ENCODE measurements at regions not wholly inside any gene's neighbourhood (a gene's known extent, or its start where the extent isn't known, plus 50 kb on each side); places are given as distances from the start of the nearest gene placed in this dataset.

- TF ChIP-seq RFX5 (IDR thresholded peaks at IDR 0.05; ENCODE audit: borderline replicate concordance, low read depth, low read length) (no peak), TAF1 (IDR thresholded peaks at IDR 0.05; ENCODE audit: low read depth, low read length) (no peak), CHD1 (IDR thresholded peaks at IDR 0.05; ENCODE audit: low read depth, low read length) (no peak), RAD21 (IDR thresholded peaks at IDR 0.05 in 1 of 2, conservative IDR thresholded peaks at IDR 0.05 in 1 of 2; ENCODE audit: low read depth in 2 of 2, low read length in 2 of 2) (no peak)
These were observed 232.9 kb upstream of the MVB12B start (continued) for GRCh38 chr9:126093771-126094170.
